Fibroblast of upper back skin (primary cell): ENCODE measurements at regions not wholly inside any gene's neighbourhood (a gene's known extent, or its start where the extent isn't known, plus 50 kb on each side); places are given as distances from the start of the nearest gene placed in this dataset.
"Not testable (repeated sequence)": the region's sequence is repeated elsewhere in the genome, so short reads cannot be mapped to it uniquely, and the experiment has no call there.

Source experiments
- DNase-seq: peaks from one replicate; pipeline ENCODE4 v3.0.0-alpha.2; 2013

DNA sequence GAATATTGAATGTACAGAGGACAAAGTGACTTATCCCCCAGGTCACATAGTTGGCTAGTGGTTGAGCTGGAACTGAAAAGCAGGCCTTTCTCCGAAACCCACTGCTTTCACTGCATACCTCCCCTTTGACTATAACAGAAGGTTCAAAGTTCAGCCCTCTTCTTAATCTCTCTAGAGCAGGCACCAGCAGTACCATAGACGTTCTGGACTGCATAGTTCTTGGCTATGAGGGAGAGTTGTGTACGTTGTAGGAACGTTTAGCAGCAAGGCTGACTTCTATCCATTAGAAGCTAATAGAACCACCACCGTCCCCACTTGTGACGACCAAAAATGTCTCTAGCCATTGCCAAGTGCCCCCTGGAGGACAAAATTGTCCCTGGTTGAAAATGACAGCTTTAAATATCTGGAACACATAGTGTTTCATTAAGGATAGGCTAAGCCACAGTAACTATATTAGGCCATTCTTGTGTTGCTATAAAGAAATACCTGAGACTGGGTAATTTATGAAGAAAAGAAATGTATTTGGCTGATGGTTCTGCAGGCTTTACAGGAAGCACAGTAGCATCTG lies 123.8 kb upstream of the MTHFD1L start:
- DNase-seq = no peak

DNA sequence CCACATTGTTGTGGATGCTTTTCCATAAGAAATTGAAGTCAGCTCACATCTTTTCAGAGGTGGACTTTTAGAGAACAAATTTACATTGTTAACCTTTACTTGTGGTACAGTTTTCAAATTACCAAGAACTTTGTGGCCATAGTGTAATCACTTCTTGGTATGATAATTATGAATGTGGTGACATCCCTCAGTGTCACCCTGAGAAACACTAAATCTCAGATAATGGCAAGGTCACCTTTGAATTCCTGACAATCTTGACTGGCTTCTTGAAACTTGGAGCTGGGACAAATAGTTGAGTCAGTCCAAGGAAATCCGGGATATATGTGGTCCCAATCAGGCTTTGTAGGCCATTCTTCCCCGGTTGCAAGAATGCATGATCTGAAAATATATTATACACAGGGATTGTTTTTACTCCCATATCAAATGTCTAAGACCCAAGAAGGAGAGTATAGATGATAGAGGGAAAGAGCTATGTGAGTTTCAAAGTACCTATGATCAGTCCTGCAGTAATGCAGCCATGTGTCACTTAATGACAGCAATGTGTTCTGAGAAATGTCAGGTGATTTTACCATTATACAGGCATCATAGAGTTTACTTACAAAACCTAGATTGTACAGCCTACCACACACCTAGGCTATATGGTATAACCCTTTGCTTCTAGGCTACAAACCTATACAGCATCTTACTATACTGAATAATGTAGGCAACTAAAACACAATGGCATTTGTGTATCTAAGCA lies 120.8 kb upstream of the MTHFD1L start:
- DNase-seq = no peak

DNA sequence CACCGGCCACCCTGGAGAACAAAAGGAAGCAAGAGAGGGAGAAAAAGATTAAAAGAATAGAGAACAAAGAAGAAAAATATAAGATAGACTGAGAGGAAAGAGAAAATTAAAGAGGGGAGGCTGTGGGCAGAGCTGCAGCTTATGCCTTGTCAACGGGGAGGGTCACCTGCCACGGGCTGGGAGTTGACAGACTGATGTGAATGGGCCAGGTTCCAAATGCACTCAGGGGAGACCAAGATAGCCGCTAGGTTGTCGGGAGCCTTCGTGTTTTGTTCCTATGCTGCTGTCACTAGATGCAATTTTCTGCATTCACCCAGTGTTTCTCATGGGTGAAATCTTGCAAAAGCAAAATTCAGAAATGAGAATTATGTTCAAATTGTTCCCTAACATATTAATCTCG lies 119.6 kb upstream of the MTHFD1L start:
- DNase-seq = no peak

- no peak for DNase-seq
Observed at GRCh38 chr6:150747155-150747554, 118.3 kb upstream of the MTHFD1L start.

DNA sequence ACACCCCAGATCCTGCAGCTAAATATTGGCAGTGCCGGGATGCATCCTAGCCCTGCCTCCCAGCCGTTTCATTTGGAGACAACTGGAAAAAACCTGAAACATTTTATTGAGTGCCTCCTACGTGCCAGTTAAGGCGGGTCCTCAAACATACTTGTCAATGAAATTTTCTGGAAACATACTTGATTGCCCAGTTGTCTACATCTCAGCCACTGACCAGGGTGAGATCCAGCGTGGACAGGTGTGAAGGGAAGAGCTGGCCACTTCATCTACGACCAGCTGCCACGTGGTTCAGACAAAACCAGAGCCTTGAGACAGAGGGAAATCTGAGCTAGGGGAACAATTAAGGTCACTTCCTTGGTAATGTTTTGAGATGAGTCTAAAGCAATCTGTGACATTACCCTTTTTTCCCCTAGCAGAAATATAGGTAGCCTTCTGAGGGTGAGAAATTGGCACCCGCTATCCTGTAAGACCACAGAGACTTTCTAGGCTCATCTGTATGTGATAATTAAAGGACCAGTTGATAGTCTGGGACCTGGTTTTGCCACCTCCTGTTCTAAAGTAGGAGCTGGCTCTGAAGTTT lies 116.3 kb upstream of the MTHFD1L start:
- no peak for DNase-seq

DNA sequence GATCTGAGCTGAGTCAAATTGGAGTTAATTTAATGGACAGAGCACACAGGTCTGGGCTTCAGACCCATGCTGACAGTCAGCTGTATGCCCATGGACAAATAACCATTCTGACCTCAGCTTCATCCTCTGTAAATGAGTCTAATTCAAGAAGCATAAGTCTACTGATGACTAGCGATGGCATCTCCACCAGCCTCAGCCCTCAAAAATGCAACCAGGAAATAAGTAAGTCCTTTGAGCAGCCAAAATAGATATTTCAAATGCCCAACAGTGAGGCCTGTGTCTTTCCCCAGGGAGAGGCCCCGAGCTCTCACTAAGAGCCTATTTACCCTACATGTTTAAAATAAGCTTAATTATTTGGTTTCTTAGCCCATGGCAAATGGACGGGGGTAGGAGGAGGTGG lies 114.2 kb upstream of the MTHFD1L start:
- peak; percentile 52 for DNase-seq

DNA sequence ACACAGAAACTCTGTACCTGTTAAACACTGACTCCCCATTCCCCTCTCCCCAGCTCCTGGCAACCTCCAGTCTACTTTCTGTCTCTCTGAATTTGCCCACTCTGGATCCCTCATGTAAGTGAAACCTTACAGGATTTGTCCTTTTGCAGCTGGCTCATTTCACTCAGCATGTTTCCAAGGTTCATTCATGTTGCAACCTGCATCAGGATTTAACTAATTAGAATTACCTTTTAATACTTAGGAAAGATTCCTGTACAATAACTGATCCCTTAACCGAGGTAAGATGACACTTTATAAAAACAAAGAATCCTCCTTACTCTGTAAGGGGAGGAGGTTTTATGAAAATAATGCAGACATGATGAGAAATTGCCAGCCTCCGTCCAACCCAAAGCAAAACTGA lies 113.1 kb upstream of the MTHFD1L start:
- no peak for DNase-seq

DNA sequence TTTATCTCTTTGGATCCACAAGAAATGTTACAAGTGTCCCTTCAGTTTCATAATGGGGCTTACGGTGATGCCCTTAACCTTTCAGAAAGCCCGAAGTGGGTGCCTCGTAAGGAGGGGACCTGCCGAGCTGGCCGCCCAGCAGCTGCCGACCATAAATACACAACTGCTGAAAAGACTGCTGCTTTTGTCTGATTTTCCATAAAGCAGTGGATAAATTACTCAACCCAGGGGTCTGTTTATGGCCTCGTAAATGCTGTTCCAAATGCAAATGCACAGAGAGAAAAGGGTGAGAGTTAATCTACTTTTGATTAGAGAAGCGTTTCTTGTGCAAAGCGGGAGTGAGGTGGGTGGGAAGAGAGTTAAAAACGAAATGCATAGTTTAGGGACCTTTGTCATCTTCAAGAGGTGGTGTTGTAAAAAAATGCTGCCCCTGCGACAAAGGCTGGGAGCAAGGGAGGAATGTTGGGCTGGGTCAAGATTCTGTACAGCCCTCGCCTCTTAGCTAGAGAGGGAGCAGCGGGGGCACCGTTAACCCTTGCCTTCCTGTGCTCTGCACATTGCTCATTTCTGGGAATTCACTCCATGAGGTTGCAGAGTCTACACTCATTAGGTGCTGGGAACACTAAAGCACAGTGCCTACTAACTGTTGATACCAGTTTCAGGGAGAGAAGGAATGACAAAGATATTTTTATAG lies 112.0 kb upstream of the MTHFD1L start:
- DNase-seq = no peak

DNA sequence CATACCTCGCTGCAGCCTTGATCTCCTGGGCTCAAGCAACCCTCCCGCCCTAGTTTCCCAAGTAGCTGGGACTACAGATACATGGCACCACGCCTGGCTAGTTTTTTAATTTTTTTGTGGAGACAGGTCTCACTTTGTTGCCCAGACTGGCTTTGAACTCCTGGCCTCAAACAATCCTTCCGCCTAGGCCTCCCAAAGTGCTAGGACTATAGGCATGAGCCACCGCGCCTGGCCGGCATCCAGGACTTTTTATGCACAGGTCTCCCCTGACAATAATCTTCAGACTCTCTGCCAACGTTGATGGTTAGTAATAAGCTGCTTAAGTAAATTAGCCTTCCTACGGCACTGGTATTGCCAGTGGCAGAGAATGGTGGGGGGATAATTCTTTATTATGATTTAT lies 110.5 kb upstream of the MTHFD1L start:
- no peak for DNase-seq

GRCh38 chr6:150755524-150755923 lies 110.0 kb upstream of the MTHFD1L start:
- DNase-seq = no peak

GRCh38 chr6:150756173-150756572 lies 109.3 kb upstream of the MTHFD1L start:
- peak; percentile 60 for DNase-seq

- not testable (repeated sequence) for DNase-seq
Observed at GRCh38 chr6:150757807-150758206, 107.7 kb upstream of the MTHFD1L start.

GRCh38 chr6:150759483-150759882 lies 106.0 kb upstream of the MTHFD1L start:
- DNase-seq = no peak

DNA sequence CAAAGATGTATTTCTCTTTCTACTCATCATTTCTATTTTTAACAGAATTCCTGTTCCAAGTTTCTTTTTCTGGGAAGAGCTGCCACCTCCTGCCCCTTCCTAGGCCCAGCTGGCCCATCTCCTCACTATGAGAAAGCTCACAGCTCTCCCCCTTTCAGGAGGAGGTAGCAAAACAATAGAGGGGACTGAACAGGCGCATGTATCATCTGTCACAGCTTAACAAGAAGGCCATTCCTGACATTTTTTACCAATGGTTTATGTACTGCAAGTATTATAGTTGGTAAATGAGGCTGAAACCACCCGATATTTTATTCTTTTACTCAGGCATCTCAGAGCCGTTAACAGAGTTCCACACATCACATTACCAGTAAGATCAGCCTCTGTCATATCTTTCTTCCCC lies 103.7 kb upstream of the MTHFD1L start:
- no peak for DNase-seq

DNA sequence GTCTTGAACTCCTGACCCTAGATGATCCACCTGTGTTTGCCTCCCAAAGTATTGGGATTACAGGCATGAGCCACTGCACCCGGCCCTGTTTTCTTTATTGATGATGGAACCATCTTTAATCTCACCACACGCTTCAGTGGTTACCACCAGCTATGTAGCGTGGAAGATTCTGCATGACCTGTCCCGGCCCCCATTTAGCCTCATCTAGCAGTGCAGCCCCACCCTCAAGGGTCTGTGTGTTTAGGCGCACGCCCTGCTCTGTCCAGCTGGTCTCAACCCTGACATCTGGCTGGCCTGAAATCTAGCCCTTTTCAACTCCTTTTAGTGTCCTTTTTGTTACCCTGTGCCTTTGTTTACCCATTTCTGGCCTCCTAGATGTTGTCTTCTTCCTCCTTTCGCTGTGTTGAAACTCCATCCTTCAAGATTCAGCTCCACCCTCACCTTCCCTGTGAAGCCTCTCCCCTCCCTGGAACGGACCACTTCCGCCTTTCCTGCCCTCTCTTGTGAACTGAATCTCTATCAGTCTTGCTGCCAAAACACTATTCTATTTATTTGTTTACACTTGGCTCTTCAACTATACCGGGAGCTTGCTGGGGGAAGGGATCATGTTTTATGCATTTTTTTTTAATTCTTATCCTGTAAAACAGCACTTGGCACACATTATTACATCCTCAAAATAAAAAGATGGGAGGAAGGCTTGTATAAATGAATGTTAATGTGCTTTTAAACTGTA lies 101.0 kb upstream of the MTHFD1L start:
- no peak for DNase-seq

GRCh38 chr6:150765067-150765764 lies 100.3 kb upstream of the MTHFD1L start:
- DNase-seq = no peak

DNA sequence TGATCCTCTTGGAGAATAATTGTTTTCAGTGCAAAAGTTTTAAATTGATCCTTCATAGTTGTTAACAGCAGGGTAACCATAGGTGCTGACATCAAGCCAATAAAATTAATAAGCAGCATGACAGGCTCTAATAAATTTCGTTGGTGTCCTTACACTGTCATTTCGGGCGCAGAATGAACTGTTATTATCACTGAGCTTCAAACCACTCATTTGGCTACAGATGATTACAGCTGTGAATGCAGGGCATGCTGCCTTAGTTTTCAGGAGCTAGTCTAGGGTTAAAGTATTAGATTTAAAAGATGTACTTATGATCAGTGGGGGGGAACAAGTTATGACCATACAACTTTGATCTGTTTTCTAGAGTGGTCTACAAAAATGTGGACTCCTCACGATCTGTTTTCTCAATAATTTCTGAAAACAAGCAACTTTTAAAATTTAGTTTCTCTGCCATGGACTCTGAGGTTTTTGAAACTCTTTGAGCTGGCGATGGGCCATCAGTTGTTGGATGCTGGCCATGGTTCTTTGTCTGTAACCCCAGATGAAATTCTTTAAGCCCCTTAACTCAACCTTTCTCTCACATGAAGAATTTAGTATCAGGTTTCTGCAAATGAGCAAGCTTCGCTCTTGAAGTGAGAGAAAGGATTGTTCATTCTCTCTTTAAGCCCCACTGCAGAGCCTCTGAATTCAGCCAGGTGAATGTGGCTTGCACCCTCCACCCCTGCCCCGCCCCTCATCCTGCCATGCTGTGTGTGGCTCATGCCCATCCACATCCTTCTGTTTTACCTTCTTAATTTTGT lies 99.1 kb upstream of the MTHFD1L start:
- peak; percentile 46 for DNase-seq

GRCh38 chr6:150767161-150767560 lies 98.3 kb upstream of the MTHFD1L start:
- no peak for DNase-seq

GRCh38 chr6:150767571-150768018 lies 97.9 kb upstream of the MTHFD1L start:
- peak; percentile 25 for DNase-seq

DNA sequence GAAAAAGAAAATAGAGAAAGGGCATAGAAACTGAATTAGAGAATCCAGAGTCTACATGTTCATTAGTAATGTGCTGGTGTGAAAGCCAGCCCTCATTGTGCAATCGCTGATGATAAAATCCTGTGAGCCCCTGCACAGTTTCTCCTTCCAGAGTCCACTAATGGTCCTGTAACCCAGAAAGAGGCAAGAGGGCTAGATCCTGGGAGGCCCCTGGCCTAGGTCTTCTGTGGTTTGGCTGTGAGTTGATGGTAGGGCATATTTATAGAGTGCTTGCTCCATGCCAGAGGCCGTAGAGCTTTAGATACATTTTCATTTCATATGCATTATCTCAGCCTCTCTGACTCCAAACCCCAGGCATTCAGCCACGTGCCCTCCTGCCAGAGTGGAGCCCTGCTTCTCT lies 94.9 kb upstream of the MTHFD1L start:
- peak; percentile 8 for DNase-seq

DNA sequence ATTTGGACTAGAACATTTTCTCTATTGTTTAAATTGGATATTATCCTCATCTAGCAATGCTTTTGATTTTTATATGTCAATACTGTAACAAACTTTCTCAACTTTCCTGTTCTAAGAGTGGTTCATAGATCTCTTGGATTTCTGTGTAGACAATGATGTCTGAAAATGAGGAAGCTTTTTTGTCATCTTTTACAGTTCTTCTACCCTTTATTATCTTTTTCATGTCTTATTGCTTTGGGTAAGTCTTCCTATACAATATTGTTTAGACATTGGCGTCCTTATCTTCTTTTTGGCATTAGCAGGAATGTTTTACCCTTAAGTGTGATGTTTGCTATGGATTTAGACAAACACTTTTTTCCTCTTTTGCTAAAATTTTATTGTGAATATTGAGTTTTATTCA lies 91.5 kb upstream of the MTHFD1L start:
- DNase-seq = no peak
